H1 (cell line): ENCODE measurements at regions not wholly inside any gene's neighbourhood (a gene's known extent, or its start where the extent isn't known, plus 50 kb on each side); places are given as distances from the start of the nearest gene placed in this dataset.

Experiments used
- CBX5 ChIP-seq: fragments of 300-800, 300-1000 bp; sonication (generic); IDR thresholded peaks from 2 replicates; pipeline ENCODE4 v1.7.1; 2016; ENCODE audit warnings: antibody characterized with exemption, low read length, low read depth
- CHD2 ChIP-seq: IDR thresholded peaks from 2 replicates; pipeline ENCODE4 v1.6.1; 2012; ENCODE audit warnings: low read length, improper control_type of control experiment
- FOSL1 ChIP-seq: IDR thresholded peaks from 2 replicates; pipeline ENCODE4 v1.6.1; 2011; ENCODE audit warnings: mild to moderate bottlenecking, low read depth, low read length, moderate library complexity; ENCODE audit not compliant: insufficient read depth
- KDM4A ChIP-seq: IDR thresholded peaks from one replicate; pipeline ENCODE4 v1.7.1; 2012; ENCODE audit warnings: low read depth, mild to moderate bottlenecking, moderate library complexity, low read length, inconsistent platforms; ENCODE audit not compliant: severe bottlenecking
- NRF1 ChIP-seq: IDR thresholded peaks from 2 replicates; pipeline ENCODE4 v1.6.1; 2011; ENCODE audit warnings: mild to moderate bottlenecking, low read depth, low read length, improper control_type of control experiment
- RXRA ChIP-seq: IDR thresholded peaks from 2 replicates; pipeline ENCODE4 v1.6.1; 2011; ENCODE audit warnings: low read depth, mild to moderate bottlenecking, low read length, moderate library complexity; ENCODE audit not compliant: insufficient read depth
- TCF12 ChIP-seq: IDR thresholded peaks from 2 replicates; pipeline ENCODE4 v1.6.1; 2011; ENCODE audit warnings: low read depth, mild to moderate bottlenecking, low read length

GRCh38 chr2:129585760-129586159, 393.7 kb upstream of the RAB6C start (continued):
- TF ChIP-seq NRF1 (no peak), FOSL1 (no peak), CBX5 (no peak), CHD2 (no peak), RXRA (no peak), TCF12 (no peak), KDM4A (no peak)
